Left colon (tissue), 2 donors: ENCODE measurements at regions not wholly inside any gene's neighbourhood (a gene's known extent, or its start where the extent isn't known, plus 50 kb on each side); places are given as distances from the start of the nearest gene placed in this dataset.
A peak's percentile ranks its signal among the peaks of the same experiment; 100 is the strongest.
"Not testable (repeated sequence)": the region's sequence is repeated elsewhere in the genome, so short reads cannot be mapped to it uniquely, and the experiment has no call there.

Experiments used
- ATAC-seq: fragments of 200-7000 bp; cut with Tn5 transposase; one replicate; pipeline ENCODE4 v1.9.1; 2020; ENCODE audit warnings: mild to moderate bottlenecking, moderate library complexity
- DNase-seq, 2 donors: peaks; one replicate each; pipeline ENCODE4 v3.0.0-alpha.2; 2020
- intact Hi-C, 2 donors: fragments of 100-400 bp; cut with DNase I in 1 of 2; cut with micrococcal nuclease in 1 of 2; formaldehyde crosslinking; loops; one replicate each; pipeline versions ENCODE4 v1.11.2 to v1.14.0; 2022; cut with DNase I, micrococcal nuclease
- donor health status: DM: no; HTN: no; CAD: no.
- donor health status: DM: yes; HTN: yes; CAD: no.

- ATAC-seq (no peak), DNase-seq (no peak)
- intact Hi-C loops = no loop called here
These were observed 114.8 kb upstream of the MED14 start for GRCh38 chrX:40849906-40850823.

- no peak for ATAC-seq
- DNase-seq = no peak
- intact Hi-C loops = no loop called here
These were observed 117.2 kb upstream of the MED14 start for GRCh38 chrX:40852586-40852985.

GRCh38 chrX:40853004-40853815 is 117.9 kb upstream of the MED14 start:
- intact Hi-C loops = no loop called here
- no peak for ATAC-seq
- no peak for DNase-seq

- ATAC-seq (no peak), DNase-seq (no peak)
- intact Hi-C loops = no loop called here
These were observed 118.4 kb upstream of the MED14 start for GRCh38 chrX:40853816-40854123.

- no peak for DNase-seq
- peak; percentile 11 for ATAC-seq
- intact Hi-C loops = no loop called here
These were observed 118.9 kb upstream of the MED14 start for GRCh38 chrX:40854242-40854641.

GRCh38 chrX:40855411-40855810 is 120.1 kb upstream of the MED14 start:
- ATAC-seq (peak; percentile 16), DNase-seq (no peak)
- intact Hi-C loops = no loop called here

- ATAC-seq = no peak
- intact Hi-C loops = no loop called here
- no peak for DNase-seq
These were observed 120.7 kb upstream of the MED14 start for GRCh38 chrX:40855932-40856515.

GRCh38 chrX:40861952-40862554 is 126.7 kb upstream of the MED14 start:
- ATAC-seq, intact Hi-C loops, DNase-seq: not testable (repeated sequence)

GRCh38 chrX:40863260-40863659 is 127.9 kb upstream of the MED14 start:
- intact Hi-C loops, ATAC-seq, DNase-seq: not testable (repeated sequence)

GRCh38 chrX:40863671-40864070 is 128.3 kb upstream of the MED14 start:
- DNase-seq (no peak), ATAC-seq (no peak)
- intact Hi-C loops = no loop called here

- DNase-seq (no peak), ATAC-seq (no peak)
- intact Hi-C loops = no loop called here
These were observed 129.6 kb upstream of the MED14 start for GRCh38 chrX:40864972-40865371.

- ATAC-seq = no peak
- intact Hi-C loops = no loop called here
These were observed 131.6 kb upstream of the MED14 start for GRCh38 chrX:40866893-40867292.

GRCh38 chrX:40867352-40867751 is 132.0 kb upstream of the MED14 start:
- intact Hi-C loops = no loop called here
- ATAC-seq = no peak
- no peak for DNase-seq

More at GRCh38 chrX:40866893-40867292, 131.6 kb upstream of the MED14 start:
- DNase-seq = no peak

GRCh38 chrX:40868868-40869267 is 133.5 kb upstream of the MED14 start:
- intact Hi-C loops = no loop called here
- DNase-seq = no peak
- no peak for ATAC-seq

- DNase-seq, ATAC-seq, intact Hi-C loops: not testable (repeated sequence)
These were observed 135.6 kb upstream of the MED14 start for GRCh38 chrX:40870982-40871381.

GRCh38 chrX:40871385-40872082 is 136.2 kb upstream of the MED14 start:
- no peak for ATAC-seq
- intact Hi-C loops = no loop called here

GRCh38 chrX:40872351-40872750 is 137.0 kb upstream of the MED14 start:
- intact Hi-C loops = no loop called here
- DNase-seq (no peak), ATAC-seq (no peak)

More at GRCh38 chrX:40871385-40872082, 136.2 kb upstream of the MED14 start:
- no peak for DNase-seq

GRCh38 chrX:40875476-40875875 is 140.1 kb upstream of the MED14 start:
- DNase-seq (no peak), ATAC-seq (no peak)
- intact Hi-C loops = loop anchor here in 1 of 2 donors (5.0 kb wide), 1 partner anchor 242 kb away; no protein-coding TSS in a partner anchor
